CD4-positive, alpha-beta memory T cell (primary cell): ENCODE measurements at regions not wholly inside any gene's neighbourhood (a gene's known extent, or its start where the extent isn't known, plus 50 kb on each side); places are given as distances from the start of the nearest gene placed in this dataset.
"Not testable (repeated sequence)": the region's sequence is repeated elsewhere in the genome, so short reads cannot be mapped to it uniquely, and the experiment has no call there.

Experiments
- CTCF ChIA-PET: fragments of 350-600 bp; sonication (Branson Sonifier 250); formaldehyde crosslinking; loops from one replicate; lab custom pipeline; 2021; ENCODE audit warnings: inconsistent platforms; ENCODE audit not compliant: partially characterized antibody; lab: Charles Lee
- POLR2A ChIA-PET: fragments of 350-600 bp; sonication (Branson Sonifier 250); formaldehyde crosslinking; loops from one replicate; lab custom pipeline; 2021; ENCODE audit not compliant: partially characterized antibody; lab: Charles Lee
- DNase-seq, 5 donors: peaks; one replicate each; pipeline versions ENCODE4 v3.0.0 to v3.0.0-alpha.2; 2020 to 2022; ENCODE audit warnings: mixed read lengths in 1 of 5
- H3K27ac ChIP-seq: one replicate; pipeline ENCODE4 v1.7.0; 2013; ENCODE audit warnings: low read depth, low read length
- H3K27me3 ChIP-seq: 2 replicates; pipeline ENCODE4 v1.7.0; 2013; ENCODE audit warnings: mild to moderate bottlenecking, low read length, moderate library complexity; ENCODE audit not compliant: insufficient read depth
- H3K36me3 ChIP-seq: 2 replicates; pipeline ENCODE4 v1.7.0; 2013; ENCODE audit warnings: mild to moderate bottlenecking, low read length, moderate library complexity; ENCODE audit not compliant: insufficient read depth
- H3K4me1 ChIP-seq: 2 replicates; pipeline ENCODE4 v1.7.0; 2013; ENCODE audit warnings: mild to moderate bottlenecking, low read length, moderate library complexity; ENCODE audit not compliant: insufficient read depth
- H3K4me3 ChIP-seq, 2 donors: one replicate each; pipeline ENCODE4 v1.7.0; 2013; ENCODE audit warnings: low read length in 2 of 2, mild to moderate bottlenecking in 1 of 2
- H3K9me3 ChIP-seq, 2 donors: one replicate each; pipeline ENCODE4 v1.7.0; 2013; ENCODE audit warnings: low read length in 2 of 2, control low read depth in 1 of 2; ENCODE audit not compliant: control insufficient read depth in 1 of 2
- H3K27ac Mint-ChIP-seq, 7 donors: one replicate each; pipeline ENCODE4 v1.8.0; 2020 to 2021; ENCODE audit warnings: mixed read lengths in 7 of 7, mild to moderate bottlenecking in 6 of 7, inconsistent platforms in 3 of 7, moderate library complexity in 3 of 7
- H3K27me3 Mint-ChIP-seq, 2 donors: one replicate each; pipeline ENCODE4 v1.8.0; 2020 to 2021; ENCODE audit warnings: mixed read lengths in 2 of 2
- H3K36me3 Mint-ChIP-seq, 2 donors: one replicate each; pipeline ENCODE4 v1.8.0; 2020 to 2021; ENCODE audit warnings: mixed read lengths in 2 of 2, inconsistent platforms in 1 of 2, mild to moderate bottlenecking in 1 of 2
- H3K4me1 Mint-ChIP-seq, 4 donors: one replicate each; pipeline ENCODE4 v1.8.0; 2020 to 2021; ENCODE audit warnings: mixed read lengths in 4 of 4, mild to moderate bottlenecking in 1 of 4
- H3K4me3 Mint-ChIP-seq, 8 donors: one replicate each; pipeline ENCODE4 v1.8.0; 2020 to 2021; ENCODE audit warnings: mixed read lengths in 8 of 8, mild to moderate bottlenecking in 7 of 8, moderate library complexity in 6 of 8, inconsistent platforms in 3 of 8
- H3K9me3 Mint-ChIP-seq, 8 donors: one replicate each; pipeline ENCODE4 v1.8.0; 2020 to 2021; ENCODE audit warnings: mixed read lengths in 8 of 8, mild to moderate bottlenecking in 5 of 8, inconsistent platforms in 3 of 8, moderate library complexity in 1 of 8
- intact Hi-C: fragments of 100-400 bp; cut with micrococcal nuclease; formaldehyde crosslinking; loops from one replicate; pipeline ENCODE4 v1.15.1; 2023

GRCh38 chr5:87529486-87530076, 116.9 kb upstream of the CCNH start:
- Histone ChIP-seq H3K27ac (no peak overlapping the region), H3K9me3 (no peaks in the 10 kb centered on the region), H3K36me3 (no peaks in the 10 kb centered on the region), H3K4me3 (no peak overlapping the region), H3K27me3 (no peaks in the 10 kb centered on the region), H3K4me1 (no peaks in the 10 kb centered on the region)
- no peaks in the 10 kb centered on the region for H3K36me3 Mint-ChIP-seq
- no peaks in the 10 kb centered on the region for H3K4me1 Mint-ChIP-seq
- H3K4me3 Mint-ChIP-seq, result no peak overlapping the region
- H3K9me3 Mint-ChIP-seq, result peaks cover 0 to 4% (median 0%) of the 10 kb centered on the region in 8 donors
- ChIA-PET POLR2A (no interaction called here), CTCF (no interaction called here)
- intact Hi-C loops, result no loop called here
- DNase-seq, result no peak
- no peaks in the 10 kb centered on the region for H3K27me3 Mint-ChIP-seq
- no peak overlapping the region for H3K27ac Mint-ChIP-seq

GRCh38 chr5:87526131-87526530, 113.4 kb upstream of the CCNH start:
- H3K4me3 ChIP-seq, result no peak overlapping the region
- POLR2A ChIA-PET, result no interaction called here
- no peaks in the 10 kb centered on the region for H3K27me3 Mint-ChIP-seq
- CTCF ChIA-PET, result no interaction called here
- no peaks in the 10 kb centered on the region for H3K4me1 ChIP-seq
- H3K27me3 ChIP-seq, result no peaks in the 10 kb centered on the region
- no peaks in the 10 kb centered on the region for H3K36me3 Mint-ChIP-seq
- intact Hi-C loops, result no loop called here
- H3K4me1 Mint-ChIP-seq, result no peaks in the 10 kb centered on the region
- no peak overlapping the region for H3K27ac Mint-ChIP-seq
- H3K27ac ChIP-seq, result no peak overlapping the region
- H3K9me3 Mint-ChIP-seq, result peaks cover 0 to 4% (median 0%) of the 10 kb centered on the region in 8 donors
- no peaks in the 10 kb centered on the region for H3K36me3 ChIP-seq
- no peaks in the 10 kb centered on the region for H3K9me3 ChIP-seq
- no peak for DNase-seq
- H3K4me3 Mint-ChIP-seq, result no peak overlapping the region

GRCh38 chr5:87524217-87524616, 111.5 kb upstream of the CCNH start:
- Histone ChIP-seq H3K36me3 (no peaks in the 10 kb centered on the region), H3K9me3 (no peaks in the 10 kb centered on the region), H3K27me3 (no peaks in the 10 kb centered on the region), H3K27ac (no peak overlapping the region), H3K4me3 (no peak overlapping the region), H3K4me1 (no peaks in the 10 kb centered on the region)
- intact Hi-C loops, result no loop called here
- no peak overlapping the region for H3K27ac Mint-ChIP-seq
- CTCF ChIA-PET, result no interaction called here
- no peaks in the 10 kb centered on the region for H3K27me3 Mint-ChIP-seq
- H3K4me3 Mint-ChIP-seq, result no peak overlapping the region
- no peaks in the 10 kb centered on the region for H3K36me3 Mint-ChIP-seq
- H3K9me3 Mint-ChIP-seq, result peaks cover 0 to 6% (median 0%) of the 10 kb centered on the region in 8 donors
- no peaks in the 10 kb centered on the region for H3K4me1 Mint-ChIP-seq
- POLR2A ChIA-PET, result no interaction called here
- DNase-seq, result no peak

GRCh38 chr5:87511778-87512177, 99.0 kb upstream of the CCNH start:
- H3K27me3 Mint-ChIP-seq, result not testable (repeated sequence)

GRCh38 chr5:87503004-87503403, 90.3 kb upstream of the CCNH start:
- Mint-ChIP-seq H3K4me3 (no peak overlapping the region), H3K27me3 (peaks cover 3 to 5% of the 10 kb centered on the region in 2 donors), H3K27ac (no peak overlapping the region), H3K9me3 (peaks cover 0 to 2% (median 0%) of the 10 kb centered on the region in 8 donors), H3K4me1 (no peaks in the 10 kb centered on the region), H3K36me3 (no peaks in the 10 kb centered on the region)
- H3K27me3 ChIP-seq, result no peaks in the 10 kb centered on the region
- DNase-seq, result no peak
- intact Hi-C loops, result no loop called here
- H3K27ac ChIP-seq, result no peak overlapping the region
- H3K4me1 ChIP-seq, result no peaks in the 10 kb centered on the region
- POLR2A ChIA-PET, result no interaction called here
- H3K4me3 ChIP-seq, result no peak overlapping the region
- no peaks in the 10 kb centered on the region for H3K9me3 ChIP-seq
- H3K36me3 ChIP-seq, result no peaks in the 10 kb centered on the region
- CTCF ChIA-PET, result no interaction called here

More at GRCh38 chr5:87511778-87512177, 99.0 kb upstream of the CCNH start:
- H3K9me3 ChIP-seq, H3K4me3 ChIP-seq, H3K36me3 Mint-ChIP-seq, POLR2A ChIA-PET, H3K27me3 ChIP-seq, H3K4me1 Mint-ChIP-seq, H3K27ac ChIP-seq, H3K27ac Mint-ChIP-seq, intact Hi-C loops, H3K4me1 ChIP-seq, H3K36me3 ChIP-seq, CTCF ChIA-PET, H3K4me3 Mint-ChIP-seq: not testable (repeated sequence)
- H3K9me3 Mint-ChIP-seq, result peaks cover 4 to 21% (median 9%) of the 10 kb centered on the region in 8 donors
- peak in 1 of 5 donors; percentile 9 for DNase-seq

GRCh38 chr5:87499478-87500410, 87.0 kb upstream of the CCNH start:
- no peak for DNase-seq
- H3K4me1 Mint-ChIP-seq, result no peaks in the 10 kb centered on the region
- no peaks in the 10 kb centered on the region for H3K27me3 ChIP-seq
- H3K27ac Mint-ChIP-seq, result no peak overlapping the region
- no peak overlapping the region for H3K4me3 ChIP-seq
- H3K9me3 ChIP-seq, result peaks cover 0 to 3% of the 10 kb centered on the region in 2 donors
- H3K36me3 Mint-ChIP-seq, result peaks cover 0 to 2% of the 10 kb centered on the region in 2 donors
- H3K27ac ChIP-seq, result no peak overlapping the region
- no peak overlapping the region for H3K4me3 Mint-ChIP-seq
- peaks cover 0 to 24% (median 15%) of the 10 kb centered on the region in 8 donors for H3K9me3 Mint-ChIP-seq
- intact Hi-C loops, result no loop called here
- POLR2A ChIA-PET, result no interaction called here
- H3K36me3 ChIP-seq, result no peaks in the 10 kb centered on the region
- CTCF ChIA-PET, result no interaction called here
- no peaks in the 10 kb centered on the region for H3K4me1 ChIP-seq
- H3K27me3 Mint-ChIP-seq, result peaks cover 9% of the 10 kb centered on the region in 2 donors
